IMR-90 (cell line): ENCODE measurements at regions not wholly inside any gene's neighbourhood (a gene's known extent, or its start where the extent isn't known, plus 50 kb on each side); places are given as distances from the start of the nearest gene placed in this dataset.
A peak's percentile ranks its signal among the peaks of the same experiment; 100 is the strongest.

Experiments used
- ATAC-seq: fragments of 200-7000 bp; cut with Tn5 transposase; 2 replicates; pipeline ENCODE4 v1.9.1; 2020; ENCODE audit warnings: low read depth, mild to moderate bottlenecking, moderate library complexity
- BruUV-seq: library from RNA; stranded (reverse); fragments of 400-500 nt; replicated peaks from 2 replicates; lab custom pipeline; 2021; lab: Mats Ljungman, UMichigan
- CTCF ChIA-PET: fragments of 300-600 bp; formaldehyde crosslinking; extraction: SDS; loops from one replicate; lab custom pipeline; 2021; ENCODE audit warnings: antibody characterized with exemption; lab: Yijun Ruan, JAX
- POLR2A ChIA-PET: fragments of 300-600 bp; sonication (Branson Sonifier 250); formaldehyde crosslinking; loops from one replicate; lab custom pipeline; 2022; ENCODE audit warnings: antibody characterized with exemption; ENCODE audit not compliant: unreplicated experiment; lab: Charles Lee
- DNase-seq: peaks from one replicate; pipeline ENCODE4 v3.0.0; 2013
- H2AFZ ChIP-seq: replicated peaks from 2 replicates; pipeline ENCODE3; 2013; ENCODE audit warnings: low read length, mild to moderate bottlenecking; ENCODE audit not compliant: poor library complexity
- H2AK5ac ChIP-seq: 2 replicates; pipeline ENCODE4 v1.6.1; 2013; ENCODE audit warnings: low read depth, low read length, inconsistent platforms
- H2AK9ac ChIP-seq: replicated peaks from 2 replicates; pipeline ENCODE3; 2013; ENCODE audit warnings: mild to moderate bottlenecking, low read depth, low read length, moderate library complexity; ENCODE audit not compliant: poor library complexity
- H2BK120ac ChIP-seq: 2 replicates; pipeline ENCODE4 v1.6.1; 2013; ENCODE audit warnings: low read depth, low read length, inconsistent platforms
- H2BK15ac ChIP-seq: 3 replicates; pipeline ENCODE4 v1.6.1; 2013; ENCODE audit warnings: low read depth, low read length, inconsistent platforms
- H2BK20ac ChIP-seq: 2 replicates; pipeline ENCODE4 v1.6.1; 2013; ENCODE audit warnings: low read depth, mild to moderate bottlenecking, inconsistent platforms, low read length, moderate library complexity
- H2BK5ac ChIP-seq: 2 replicates; pipeline ENCODE4 v1.6.1; 2013; ENCODE audit warnings: mild to moderate bottlenecking, low read depth, low read length, inconsistent platforms; ENCODE audit not compliant: poor library complexity, severe bottlenecking
- H3K14ac ChIP-seq: replicated peaks from 2 replicates; pipeline ENCODE4 v1.6.1; 2013; ENCODE audit warnings: low read depth, low read length, inconsistent platforms
- H3K18ac ChIP-seq: 2 replicates; pipeline ENCODE4 v1.6.1; 2013; ENCODE audit warnings: low read depth, low read length, control low read depth
- H3K23ac ChIP-seq: 2 replicates; pipeline ENCODE4 v1.6.1; 2013; ENCODE audit warnings: low read depth, low read length, inconsistent platforms
- H3K27ac ChIP-seq: 2 replicates; pipeline ENCODE4 v1.5.1; 2013; ENCODE audit warnings: mild to moderate bottlenecking, control low read depth, low read length; ENCODE audit not compliant: insufficient read depth
- H3K27me3 ChIP-seq: 2 replicates; pipeline ENCODE4 v1.6.1; 2013; ENCODE audit warnings: low read length; ENCODE audit not compliant: control insufficient read depth, insufficient read depth
- H3K36me3 ChIP-seq: 2 replicates; pipeline ENCODE4 v1.6.1; 2013; ENCODE audit warnings: low read length, mixed read lengths; ENCODE audit not compliant: control insufficient read depth, insufficient read depth
- H3K4ac ChIP-seq: 2 replicates; pipeline ENCODE4 v1.6.1; 2013; ENCODE audit warnings: low read depth, low read length, inconsistent platforms
- H3K4me1 ChIP-seq: 2 replicates; pipeline ENCODE4 v1.6.1; 2013; ENCODE audit warnings: low read length, mixed read lengths; ENCODE audit not compliant: control insufficient read depth, insufficient read depth
- H3K4me2 ChIP-seq: 2 replicates; pipeline ENCODE4 v1.6.1; 2013; ENCODE audit warnings: low read depth, mild to moderate bottlenecking, control low read depth, low read length, moderate library complexity
- H3K4me3 ChIP-seq: 2 replicates; pipeline ENCODE4 v1.5.1; 2013; ENCODE audit warnings: low read depth, mild to moderate bottlenecking, control low read depth, low read length, moderate library complexity; ENCODE audit not compliant: insufficient read depth
- H3K56ac ChIP-seq: 2 replicates; pipeline ENCODE4 v1.6.1; 2013; ENCODE audit warnings: low read length, inconsistent platforms; ENCODE audit not compliant: insufficient read depth; ENCODE audit errors: extremely low read depth
- H3K79me1 ChIP-seq, 2 experiments: 2 replicates each; pipeline ENCODE4 v1.6.1; 2013; ENCODE audit warnings: low read length in 2 of 2, inconsistent platforms in 1 of 2, low read depth in 1 of 2
- H3K9ac ChIP-seq: 2 replicates; pipeline ENCODE4 v1.6.1; 2013; ENCODE audit warnings: low read depth, low read length, control low read depth
- H3K9me1 ChIP-seq: 2 replicates; pipeline ENCODE4 v1.6.1; 2013; ENCODE audit warnings: low read length, inconsistent platforms; ENCODE audit not compliant: insufficient read depth
- H3K9me3 ChIP-seq: 2 replicates; pipeline ENCODE4 v1.6.1; 2013; ENCODE audit warnings: low read length; ENCODE audit not compliant: control insufficient read depth, insufficient read depth
- H4K20me1 ChIP-seq: 2 replicates; pipeline ENCODE4 v1.6.1; 2013; ENCODE audit warnings: low read length, inconsistent platforms; ENCODE audit not compliant: insufficient read depth
- H4K5ac ChIP-seq: 2 replicates; pipeline ENCODE4 v1.6.1; 2013; ENCODE audit warnings: mild to moderate bottlenecking, low read depth, low read length, control low read depth
- H4K8ac ChIP-seq, 2 experiments: 2 replicates each; pipeline ENCODE4 v1.6.1; 2013; ENCODE audit warnings: low read depth in 2 of 2, low read length in 2 of 2, control low read depth in 1 of 2, inconsistent platforms in 1 of 2
- H4K91ac ChIP-seq: 2 replicates; pipeline ENCODE4 v1.6.1; 2013; ENCODE audit warnings: low read depth, low read length, inconsistent platforms; ENCODE audit not compliant: insufficient read depth
- BHLHE40 ChIP-seq: fragments of 150-350 bp; IDR thresholded peaks from 2 replicates; pipeline ENCODE4 v1.6.1; 2016; ENCODE audit warnings: mild to moderate bottlenecking, low read depth, low read length
- CHD1 ChIP-seq: IDR thresholded peaks from 2 replicates; pipeline ENCODE4 v1.6.1; 2012; ENCODE audit warnings: low read depth, low read length, improper control_type of control experiment
- MAZ ChIP-seq: IDR thresholded peaks from 2 replicates; pipeline ENCODE4 v1.6.1; 2012; ENCODE audit warnings: low read depth, mild to moderate bottlenecking, low read length, improper control_type of control experiment, moderate library complexity, borderline replicate concordance
- RCOR1 ChIP-seq: IDR thresholded peaks from 2 replicates; pipeline ENCODE4 v1.6.1; 2012; ENCODE audit warnings: mild to moderate bottlenecking, low read length, improper control_type of control experiment; ENCODE audit not compliant: insufficient replicate concordance
- RFX5 ChIP-seq: IDR thresholded peaks from 2 replicates; pipeline ENCODE4 v1.8.0; 2012; ENCODE audit warnings: low read depth, mild to moderate bottlenecking, low read length, moderate library complexity
- USF2 ChIP-seq: fragments of 150-350 bp; IDR thresholded peaks from 2 replicates; pipeline ENCODE4 v1.6.1; 2017; ENCODE audit warnings: mild to moderate bottlenecking, antibody characterized with exemption, low read length, low read depth
- WGBS, 2 experiments: methylation state at CpG; one replicate each; pipeline versions ENCODE4 v1.1.5 to v1.1.7; 2013; ENCODE audit warnings: missing lambda C conversion rate in 2 of 2; ENCODE audit not compliant: insufficient read length in 1 of 2; ENCODE audit errors: extremely low coverage in 2 of 2; 5-methylcytosine and 5-hydroxymethylcytosine counted together
- dilution Hi-C: fragments of 300-500 bp; cut with HindIII; formaldehyde crosslinking; loops from one replicate; pipeline ENCODE4 v1.14.3; 2018; ENCODE audit warnings: low sequenced_read_pairs; ENCODE audit not compliant: unreplicated experiment
- in situ Hi-C: fragments of 300-500 bp; cut with MboI; formaldehyde crosslinking; loops from 3 replicates; pipeline ENCODE4 v1.14.3; 2019; ENCODE audit warnings: low sequenced_read_pairs, inconsistent platforms, mixed read lengths
- intact Hi-C: fragments of 100-400 bp; cut with micrococcal nuclease; formaldehyde crosslinking; loops from 2 replicates; pipeline ENCODE4 v1.10.0; 2022
- TF ChIP-seq, protein P1 (sequence below): fragments of 150-350 bp; IDR thresholded peaks from 2 replicates; pipeline ENCODE4 v1.6.1; 2016; ENCODE audit warnings: low read depth, mild to moderate bottlenecking, low read length, moderate library complexity, borderline replicate concordance

DNA sequence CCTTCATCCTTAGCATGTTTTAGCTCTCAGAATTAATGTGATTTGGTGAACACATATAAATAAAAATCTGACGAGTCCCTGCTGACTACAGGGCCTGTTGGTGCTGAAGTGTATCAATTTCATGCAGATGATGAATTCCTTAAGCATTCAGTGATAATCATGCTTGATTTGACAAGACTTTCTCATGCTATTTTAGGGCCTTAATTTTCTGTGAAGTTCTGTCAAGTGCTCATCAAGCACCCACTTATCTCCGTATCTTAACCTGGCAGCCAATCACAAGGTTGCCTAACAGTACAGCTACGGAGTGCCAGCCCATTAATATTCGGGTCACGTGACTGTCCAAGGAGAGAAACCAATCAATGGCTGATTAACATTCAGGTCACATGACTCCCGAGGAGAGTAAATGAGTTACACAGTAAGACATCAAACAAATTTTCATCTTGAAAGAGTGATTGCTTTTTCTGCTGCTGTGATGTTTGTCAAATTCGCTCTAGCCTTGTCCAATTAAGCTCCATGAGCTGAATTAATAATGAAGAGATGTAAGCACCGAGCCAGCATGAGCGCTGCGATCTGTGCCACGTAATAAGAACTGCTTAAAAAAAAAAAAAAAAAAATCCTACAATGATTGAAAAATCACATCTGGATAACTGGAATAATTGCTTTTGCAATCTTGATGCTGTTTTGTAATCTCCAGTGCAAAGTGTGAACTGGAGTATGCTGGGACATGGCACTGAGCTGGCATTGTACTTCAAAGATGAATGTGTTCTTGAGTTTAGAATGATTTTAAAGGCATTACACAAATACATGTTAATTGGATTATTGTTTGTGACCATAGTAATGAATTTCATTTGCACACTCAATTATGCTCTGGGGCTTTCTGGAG lies 104.3 kb upstream of the SPATA31D4 start:
- Histone ChIP-seq H4K20me1 (no peaks in the 10 kb centered on the region), H3K23ac (no peak overlapping the region), H2AK9ac (no peak overlapping the region), H3K4me3 (no peak overlapping the region), H3K56ac (no peak overlapping the region), H3K27ac (no peak overlapping the region), H3K14ac (no peak overlapping the region; the same call in 1 of the 2 replicates), H4K91ac (peak overlapping the region; percentile 32; the same call in 1 of the 2 replicates), H4K8ac (no peak overlapping the region), H3K79me1 (no peaks in the 10 kb centered on the region), H2AFZ (no peak overlapping the region), H3K9ac (no peak overlapping the region), H3K36me3 (no peaks in the 10 kb centered on the region), H3K4me2 (no peak overlapping the region), H3K18ac (no peak overlapping the region), H2AK5ac (peak overlapping the region; percentile 79), H4K5ac (no peak overlapping the region), H3K9me3 (no peaks in the 10 kb centered on the region), H3K27me3 (no peaks in the 10 kb centered on the region), H2BK120ac (no peak overlapping the region), H2BK20ac (peak overlapping the region; percentile 20; the same call in 1 of the 2 replicates), H3K4me1 (peaks cover 25% of the 10 kb centered on the region), H2BK5ac (no peak overlapping the region), H3K9me1 (peaks cover 6% of the 10 kb centered on the region), H2BK15ac (peak overlapping the region; percentile 61; the same call in 1 of the 3 replicates), H3K4ac (peak overlapping the region; percentile 49; the same call in 1 of the 2 replicates)
- ChIA-PET CTCF (no interaction called here), POLR2A (no interaction called here)
- intact Hi-C loops: no loop called here
- peak; percentile 3; the same call in 1 of the 2 replicates for TF ChIP-seq USF2
- TF ChIP-seq, protein P1, sequence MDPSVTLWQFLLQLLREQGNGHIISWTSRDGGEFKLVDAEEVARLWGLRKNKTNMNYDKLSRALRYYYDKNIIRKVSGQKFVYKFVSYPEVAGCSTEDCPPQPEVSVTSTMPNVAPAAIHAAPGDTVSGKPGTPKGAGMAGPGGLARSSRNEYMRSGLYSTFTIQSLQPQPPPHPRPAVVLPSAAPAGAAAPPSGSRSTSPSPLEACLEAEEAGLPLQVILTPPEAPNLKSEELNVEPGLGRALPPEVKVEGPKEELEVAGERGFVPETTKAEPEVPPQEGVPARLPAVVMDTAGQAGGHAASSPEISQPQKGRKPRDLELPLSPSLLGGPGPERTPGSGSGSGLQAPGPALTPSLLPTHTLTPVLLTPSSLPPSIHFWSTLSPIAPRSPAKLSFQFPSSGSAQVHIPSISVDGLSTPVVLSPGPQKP: no peak
- no peak for TF ChIP-seq BHLHE40
- TF ChIP-seq MAZ: no peak
- TF ChIP-seq CHD1: no peak
- TF ChIP-seq RCOR1: no peak
- no peak for TF ChIP-seq RFX5
- DNase-seq: no peak
- BruUV-seq: no TSS peak
- 83% methylated on average over 3 of the region's 11 CpGs; no CpG with 5 or more reads in 1 of the 2 experiments for WGBS, 2 experiments
- no peak for ATAC-seq
- in situ Hi-C loops: no loop called here
- dilution Hi-C loops: no loop called here
